ENCODE measurements at regions not wholly inside any gene's neighbourhood (a gene's known extent, or its start where the extent isn't known, plus 50 kb on each side); places are given as distances from the start of the nearest gene placed in this dataset.

- DNase-seq (ENCODE audit: insufficient read length, low spot score) (no peak), FAIRE-seq (no peak)
- no peak for TF ChIP-seq POLR2A (IDR thresholded peaks at IDR 0.05; ENCODE audit: low read depth, low read length)
Measured at GRCh38 chr1:29470087-29470787, 233.9 kb downstream of the PTPRU start.

- no peak for FAIRE-seq
- no peak for DNase-seq (ENCODE audit: insufficient read length, low spot score)
- no peak for TF ChIP-seq POLR2A (IDR thresholded peaks at IDR 0.05; ENCODE audit: low read depth, low read length)
Measured at GRCh38 chr1:29469457-29469856, 233.1 kb downstream of the PTPRU start.

GRCh38 chr1:29467989-29468900, 231.9 kb downstream of the PTPRU start:
- DNase-seq (ENCODE audit: insufficient read length, low spot score) (no peak), FAIRE-seq (no peak)
- TF ChIP-seq POLR2A (IDR thresholded peaks at IDR 0.05; ENCODE audit: low read depth, low read length), result no peak

- FAIRE-seq, result no peak
- DNase-seq (ENCODE audit: insufficient read length, low spot score), result no peak
- no peak for TF ChIP-seq POLR2A (IDR thresholded peaks at IDR 0.05; ENCODE audit: low read depth, low read length)
Measured at GRCh38 chr1:29466258-29466657, 229.9 kb downstream of the PTPRU start.

- no peak for TF ChIP-seq POLR2A (IDR thresholded peaks at IDR 0.05; ENCODE audit: low read depth, low read length)
- no peak for DNase-seq (ENCODE audit: insufficient read length, low spot score)
- no peak for FAIRE-seq
Measured at GRCh38 chr1:29465755-29466154, 229.4 kb downstream of the PTPRU start.

GRCh38 chr1:29462096-29462495, 225.8 kb downstream of the PTPRU start:
- DNase-seq (ENCODE audit: insufficient read length, low spot score) (no peak), FAIRE-seq (no peak)
- TF ChIP-seq POLR2A (IDR thresholded peaks at IDR 0.05; ENCODE audit: low read depth, low read length), result no peak

GRCh38 chr1:29461115-29461739, 224.9 kb downstream of the PTPRU start:
- no peak for DNase-seq (ENCODE audit: insufficient read length, low spot score)
- TF ChIP-seq POLR2A (IDR thresholded peaks at IDR 0.05; ENCODE audit: low read depth, low read length), result no peak
- no peak for FAIRE-seq

- no peak for FAIRE-seq
- TF ChIP-seq POLR2A (IDR thresholded peaks at IDR 0.05; ENCODE audit: low read depth, low read length), result no peak
- DNase-seq (ENCODE audit: insufficient read length, low spot score), result no peak
Measured at GRCh38 chr1:29460694-29461093, 224.4 kb downstream of the PTPRU start.

- TF ChIP-seq POLR2A (IDR thresholded peaks at IDR 0.05; ENCODE audit: low read depth, low read length), result no peak
- no peak for DNase-seq (ENCODE audit: insufficient read length, low spot score)
- no peak for FAIRE-seq
Measured at GRCh38 chr1:29460041-29460610, 223.8 kb downstream of the PTPRU start.

- TF ChIP-seq POLR2A (IDR thresholded peaks at IDR 0.05; ENCODE audit: low read depth, low read length), result no peak
- FAIRE-seq, result no peak
- no peak for DNase-seq (ENCODE audit: insufficient read length, low spot score)
Measured at GRCh38 chr1:29459620-29459945, 223.3 kb downstream of the PTPRU start.

GRCh38 chr1:29458737-29459619, 222.7 kb downstream of the PTPRU start:
- no peak for TF ChIP-seq POLR2A (IDR thresholded peaks at IDR 0.05; ENCODE audit: low read depth, low read length)
- no peak for FAIRE-seq
- DNase-seq (ENCODE audit: insufficient read length, low spot score), result no peak

- no peak for DNase-seq (ENCODE audit: insufficient read length, low spot score)
- no peak for TF ChIP-seq POLR2A (IDR thresholded peaks at IDR 0.05; ENCODE audit: low read depth, low read length)
- no peak for FAIRE-seq
Measured at GRCh38 chr1:29457496-29458368, 221.4 kb downstream of the PTPRU start.

Data from H54 (cell line).